HepG2 (cell line): ENCODE measurements at regions not wholly inside any gene's neighbourhood (a gene's known extent, or its start where the extent isn't known, plus 50 kb on each side); places are given as distances from the start of the nearest gene placed in this dataset.
"Not testable (repeated sequence)": the region's sequence is repeated elsewhere in the genome, so short reads cannot be mapped to it uniquely, and the experiment has no call there.

ENCODE experiments used
- ATAC-seq: fragments of 200-7000 bp; cut with Tn5 transposase; 3 replicates; pipeline ENCODE4 v1.9.1; 2020; ENCODE audit warnings: mild to moderate bottlenecking, moderate library complexity
- BruUV-seq: library from RNA; stranded (reverse); fragments of 400-500 nt; replicated peaks from 2 replicates; lab custom pipeline; 2021; lab: Mats Ljungman, UMichigan
- CTCF ChIA-PET: fragments of 300-600 bp; formaldehyde crosslinking; extraction: SDS; loops from one replicate; lab custom pipeline; 2021; ENCODE audit warnings: low total read pairs, inconsistent platforms, low intra/inter-chr PET ratio; lab: Yijun Ruan, JAX
- POLR2A ChIA-PET: fragments of 350-600 bp; sonication (Branson Sonifier 250); formaldehyde crosslinking; loops from one replicate; lab custom pipeline; 2020; ENCODE audit warnings: antibody characterized with exemption, inconsistent platforms; lab: Yijun Ruan, JAX
- DNase-seq: peaks from one replicate; pipeline ENCODE4 v3.0.0-alpha.2; 2015; ENCODE audit warnings: low spot score
- FAIRE-seq: peaks from 3 replicates; lab custom pipeline; 2011; peaks lifted over from hg19 to GRCh38; lab: Jason Lieb, UNC
- H2AFZ ChIP-seq: one replicate; pipeline ENCODE4 v1.6.1; 2011; ENCODE audit warnings: low read length, inconsistent platforms
- H3K27ac ChIP-seq: fragments of 300-600 bp; 3 replicates; pipeline ENCODE4 v1.8.0; 2011; ENCODE audit warnings: mixed run types, mild to moderate bottlenecking, mixed read lengths, low read length, inconsistent platforms; ENCODE audit not compliant: insufficient read depth; ENCODE audit errors: extremely low read length
- H3K27me3 ChIP-seq, 2 experiments: fragments of 200-600 bp in 1 of 2; 2 replicates in 1 of 2; 3 replicates in 1 of 2; pipeline versions ENCODE4 v1.6.0 to v1.8.0; 2011; ENCODE audit warnings: low read length in 2 of 2, mild to moderate bottlenecking in 2 of 2, moderate library complexity in 2 of 2, inconsistent platforms in 1 of 2; ENCODE audit not compliant: insufficient read depth in 2 of 2, control insufficient read depth in 1 of 2
- H3K36me3 ChIP-seq, 2 experiments: fragments of 200-600 bp in 1 of 2; replicated peaks in 1 of 2; 2 replicates in 1 of 2; 3 replicates in 1 of 2; pipeline versions ENCODE4 v1.5.1 to v1.8.0; 2011; ENCODE audit warnings: low read length in 2 of 2, inconsistent platforms in 1 of 2; ENCODE audit not compliant: insufficient read depth in 2 of 2, control insufficient read depth in 1 of 2
- H3K4me1 ChIP-seq: 2 replicates; pipeline ENCODE4 v1.5.1; 2012; ENCODE audit warnings: low read length, inconsistent platforms; ENCODE audit not compliant: insufficient read depth
- H3K4me2 ChIP-seq: 2 replicates; pipeline ENCODE4 v1.6.0; 2011; ENCODE audit warnings: low read depth, low read length, inconsistent platforms
- H3K4me3 ChIP-seq, 3 experiments: fragments of 200-600 bp in 1 of 3; sonication (generic), shearing (Covaris generic) in 1 of 3; replicated peaks in 1 of 3; 2 replicates each; pipeline ENCODE4 v1.5.1; 2011 to 2016; ENCODE audit warnings: low read length in 3 of 3, inconsistent platforms in 2 of 3, low read depth in 2 of 3, mild to moderate bottlenecking in 2 of 3, control low read depth in 1 of 3, mixed read lengths in 1 of 3; ENCODE audit not compliant: insufficient read depth in 1 of 3
- H3K79me2 ChIP-seq: one replicate; pipeline ENCODE4 v1.6.1; 2011; ENCODE audit warnings: low read length, inconsistent platforms; ENCODE audit not compliant: insufficient read depth
- H3K9ac ChIP-seq: 2 replicates; pipeline ENCODE4 v1.6.0; 2011; ENCODE audit warnings: mild to moderate bottlenecking, low read depth, low read length, inconsistent platforms; ENCODE audit not compliant: insufficient read depth
- H3K9me3 ChIP-seq: 2 replicates; pipeline ENCODE4 v1.5.1; 2012; ENCODE audit warnings: mild to moderate bottlenecking, low read length
- H4K20me1 ChIP-seq: 2 replicates; pipeline ENCODE4 v1.6.0; 2011; ENCODE audit warnings: inconsistent platforms, mild to moderate bottlenecking, low read length, moderate library complexity; ENCODE audit not compliant: insufficient read depth
- STAG1 ChIP-seq: sonication (generic); formaldehyde crosslinking; IDR thresholded peaks from 2 replicates; pipeline ENCODE4 v1.4.0; 2020; ENCODE audit warnings: missing genetic modification reagents
- whole genome bisulfite sequencing: methylation state at CpG from one replicate; pipeline ENCODE4 v1.1.6; 2017; ENCODE audit warnings: low lambda C conversion rate; 5-methylcytosine and 5-hydroxymethylcytosine counted together
- in situ Hi-C: cut with HindIII; loops from 2 replicates; pipeline ENCODE4 v1.10.0; 2017; ENCODE audit warnings: low pct_unique_long_range_greater_than_20kb; ENCODE audit not compliant: extremely low pct_ligation_motif_present
- intact Hi-C: fragments of 100-400 bp; cut with micrococcal nuclease; formaldehyde crosslinking; loops from one replicate; pipeline ENCODE4 v1.10.0; 2022; ENCODE audit not compliant: unreplicated experiment

DNA sequence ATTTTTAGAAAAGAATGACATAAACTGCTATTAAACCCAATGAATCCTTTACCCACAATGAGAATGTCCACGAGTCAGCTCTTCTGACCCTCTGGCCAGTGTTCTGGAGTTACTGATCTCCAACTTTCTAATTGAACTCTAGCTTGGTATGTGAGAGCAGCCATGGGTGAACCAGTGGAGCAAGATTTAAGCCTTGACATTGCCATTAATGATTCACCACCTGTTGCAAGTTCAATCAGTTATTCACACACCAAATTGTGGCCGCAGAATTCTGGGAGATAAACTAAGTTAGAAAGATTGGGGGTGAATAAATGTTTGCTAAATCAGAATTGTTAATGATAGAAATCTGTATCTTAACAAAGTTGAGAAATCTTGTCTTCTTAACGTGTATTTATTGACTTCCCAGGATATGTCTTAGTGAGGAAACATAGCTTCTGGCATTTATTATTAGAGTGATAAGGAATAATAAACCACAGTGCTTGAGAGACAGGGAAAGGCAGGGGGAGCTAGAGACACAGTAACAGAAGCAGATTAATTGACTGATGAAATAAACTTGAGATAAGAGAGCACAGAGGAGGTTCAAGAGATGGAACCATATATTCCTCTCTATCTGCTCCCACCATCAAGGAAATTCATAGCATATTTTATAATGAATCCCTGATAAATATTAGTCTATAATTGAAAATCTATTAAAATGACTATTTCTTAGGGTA is 96.0 kb upstream of the AGAP9 start:
- H4K20me1 ChIP-seq, FAIRE-seq, BruUV-seq, H3K4me1 ChIP-seq, intact Hi-C loops, H3K27me3 ChIP-seq, H2AFZ ChIP-seq, CTCF ChIA-PET, DNase-seq, H3K4me3 ChIP-seq, H3K79me2 ChIP-seq, H3K4me2 ChIP-seq, POLR2A ChIA-PET, H3K27ac ChIP-seq, H3K9me3 ChIP-seq, H3K36me3 ChIP-seq: not testable (repeated sequence)
- 49% methylated on average over 3 of the region's 3 CpGs for WGBS
- ATAC-seq, result peak; percentile 80
- peak; percentile 44 for TF ChIP-seq STAG1 (CRISPR knock-in tag)
- TF ChIP-seq, all 625 proteins: peak for 1; not testable (repeated sequence) for 624
- H3K9ac ChIP-seq, in situ Hi-C loops: not testable (repeated sequence)

GRCh38 chr10:47609311-47609710 is 85.9 kb upstream of the AGAP9 start:
- H2AFZ ChIP-seq, H4K20me1 ChIP-seq, H3K9me3 ChIP-seq, H3K79me2 ChIP-seq, H3K27me3 ChIP-seq, BruUV-seq, FAIRE-seq, CTCF ChIA-PET, H3K4me1 ChIP-seq, H3K27ac ChIP-seq, ATAC-seq, in situ Hi-C loops, H3K4me3 ChIP-seq, H3K36me3 ChIP-seq, intact Hi-C loops, DNase-seq, H3K4me2 ChIP-seq, H3K9ac ChIP-seq, POLR2A ChIA-PET: not testable (repeated sequence)
- WGBS, result 82% methylated on average over 1 of the region's 3 CpGs

GRCh38 chr10:47605791-47606773 is 82.6 kb upstream of the AGAP9 start:
- intact Hi-C loops, in situ Hi-C loops, H3K9ac ChIP-seq, BruUV-seq, H3K9me3 ChIP-seq, H3K27ac ChIP-seq, DNase-seq, H3K27me3 ChIP-seq, H3K4me1 ChIP-seq, FAIRE-seq, H4K20me1 ChIP-seq, H3K36me3 ChIP-seq, H3K4me2 ChIP-seq, H2AFZ ChIP-seq, POLR2A ChIA-PET, ATAC-seq, H3K79me2 ChIP-seq, CTCF ChIA-PET, H3K4me3 ChIP-seq: not testable (repeated sequence)
- WGBS, result 0% methylated on average over 1 of the region's 1 CpG

GRCh38 chr10:47600604-47601003 is 77.2 kb upstream of the AGAP9 start:
- BruUV-seq, H3K4me2 ChIP-seq, H3K36me3 ChIP-seq, H2AFZ ChIP-seq, H3K79me2 ChIP-seq, H3K9ac ChIP-seq, H3K4me3 ChIP-seq, FAIRE-seq, ATAC-seq, POLR2A ChIA-PET, H3K27ac ChIP-seq, CTCF ChIA-PET, H3K4me1 ChIP-seq, H4K20me1 ChIP-seq, H3K27me3 ChIP-seq, DNase-seq, intact Hi-C loops, H3K9me3 ChIP-seq, in situ Hi-C loops: not testable (repeated sequence)
- WGBS, result 16% methylated on average over 2 of the region's 2 CpGs
